GM23338 (cell line): ENCODE measurements at regions not wholly inside any gene's neighbourhood (a gene's known extent, or its start where the extent isn't known, plus 50 kb on each side); places are given as distances from the start of the nearest gene placed in this dataset.

ENCODE experiments used
- ATAC-seq: fragments of 200-7000 bp; cut with Tn5 transposase; 3 replicates; pipeline ENCODE4 v1.9.1; 2020
- DNase-seq: peaks from one replicate; pipeline ENCODE4 v3.0.0-alpha.2; 2015; ENCODE audit warnings: low spot score
- H2AFZ ChIP-seq: fragments of 200-600 bp; sonication (generic); 2 replicates; pipeline ENCODE4 v1.8.0; 2016; ENCODE audit warnings: antibody characterized with exemption, mild to moderate bottlenecking, moderate library complexity
- H3F3A ChIP-seq: fragments of 200-600 bp; sonication (generic); replicated peaks from 2 replicates; pipeline ENCODE4 v1.8.0; 2017; ENCODE audit warnings: antibody characterized with exemption, mixed run types, low read depth
- H3K27ac ChIP-seq: fragments of 200-600 bp; sonication (generic); 2 replicates; pipeline ENCODE4 v1.6.1; 2016; ENCODE audit warnings: low read depth
- H3K27me3 ChIP-seq: fragments of 200-600 bp; sonication (generic); 2 replicates; pipeline ENCODE4 v1.8.0; 2016; ENCODE audit warnings: mild to moderate bottlenecking, mixed run types, moderate library complexity; ENCODE audit not compliant: insufficient read depth
- H3K36me3 ChIP-seq: fragments of 200-600 bp; sonication (generic); 2 replicates; pipeline ENCODE4 v1.8.0; 2016; ENCODE audit warnings: mild to moderate bottlenecking; ENCODE audit not compliant: insufficient read depth
- H3K4me1 ChIP-seq: fragments of 200-600 bp; sonication (generic); 2 replicates; pipeline ENCODE4 v1.8.0; 2016; ENCODE audit warnings: mild to moderate bottlenecking, moderate library complexity; ENCODE audit not compliant: insufficient read depth
- H3K4me2 ChIP-seq: fragments of 200-600 bp; sonication (generic); 2 replicates; pipeline ENCODE4 v1.7.1; 2017; ENCODE audit warnings: mixed run types
- H3K4me3 ChIP-seq: fragments of 200-600 bp; sonication (generic); 2 replicates; pipeline ENCODE4 v1.6.1; 2016; ENCODE audit warnings: mixed run types
- H3K79me2 ChIP-seq: fragments of 200-600 bp; sonication (generic); replicated peaks from 2 replicates; pipeline ENCODE4 v1.8.0; 2017; ENCODE audit warnings: mild to moderate bottlenecking; ENCODE audit not compliant: insufficient read depth
- H3K9me2 ChIP-seq: fragments of 200-600 bp; sonication (generic); 2 replicates; pipeline ENCODE4 v1.8.0; 2017; ENCODE audit not compliant: insufficient read depth
- H4K20me1 ChIP-seq: fragments of 200-600 bp; sonication (generic); replicated peaks from 2 replicates; pipeline ENCODE4 v1.8.0; 2017; ENCODE audit warnings: mild to moderate bottlenecking; ENCODE audit not compliant: insufficient read depth
- H3K27ac Mint-ChIP-seq: 2 replicates; pipeline ENCODE4 v1.8.0; 2020; ENCODE audit warnings: inconsistent platforms, mild to moderate bottlenecking, moderate library complexity, mixed read lengths
- H3K27me3 Mint-ChIP-seq: 3 replicates; pipeline ENCODE4 v1.8.0; 2022; ENCODE audit warnings: low read depth, mild to moderate bottlenecking, moderate library complexity, mixed read lengths, inconsistent platforms; ENCODE audit not compliant: insufficient read depth, poor library complexity
- H3K36me3 Mint-ChIP-seq: 3 replicates; pipeline ENCODE4 v1.8.0; 2021; ENCODE audit warnings: low read depth, mild to moderate bottlenecking, inconsistent platforms, moderate library complexity, mixed read lengths
- H3K4me1 Mint-ChIP-seq: 3 replicates; pipeline ENCODE4 v1.8.0; 2020; ENCODE audit warnings: mild to moderate bottlenecking, inconsistent platforms, mixed read lengths
- H3K4me3 Mint-ChIP-seq: 3 replicates; pipeline ENCODE4 v1.8.0; 2021; ENCODE audit warnings: moderate library complexity, mild to moderate bottlenecking, inconsistent platforms, mixed read lengths
- H3K9me3 Mint-ChIP-seq: 3 replicates; pipeline ENCODE4 v1.8.0; 2020; ENCODE audit warnings: moderate library complexity, mild to moderate bottlenecking, inconsistent platforms, mixed read lengths
- CREB1 ChIP-seq: fragments of 250-450 bp; sonication (Bioruptor Pico); IDR thresholded peaks from 2 replicates; pipeline ENCODE4 v1.5.0; 2020; ENCODE audit warnings: low read depth, mild to moderate bottlenecking, moderate library complexity
- EZH2 ChIP-seq: fragments of 200-600 bp; sonication (generic); IDR thresholded peaks from one replicate; pipeline ENCODE4 v1.8.0; 2017; ENCODE audit warnings: antibody characterized with exemption, mild to moderate bottlenecking, low read depth; ENCODE audit not compliant: unreplicated experiment
- EZH2phosphoT487 ChIP-seq: fragments of 200-600 bp; sonication (generic); IDR thresholded peaks from one replicate; pipeline ENCODE4 v1.8.1; 2018; ENCODE audit warnings: antibody characterized with exemption; ENCODE audit not compliant: unreplicated experiment
- JUNB ChIP-seq: IDR thresholded peaks from one replicate; pipeline ENCODE4 v1.6.1; 2016; ENCODE audit warnings: antibody characterized with exemption; ENCODE audit not compliant: unreplicated experiment
- NANOG ChIP-seq: IDR thresholded peaks from 2 replicates; pipeline ENCODE4 v1.6.1; 2016; ENCODE audit warnings: antibody characterized with exemption, borderline replicate concordance
- POLR2AphosphoS5 ChIP-seq: IDR thresholded peaks from 2 replicates; pipeline ENCODE4 v1.6.1; 2016; ENCODE audit warnings: antibody characterized with exemption, low read depth
- STAT1 ChIP-seq: IDR thresholded peaks from one replicate; pipeline ENCODE4 v1.6.1; 2016; ENCODE audit warnings: antibody characterized with exemption; ENCODE audit not compliant: unreplicated experiment
- ZNF114 ChIP-seq: fragments of 250-450 bp; sonication (Bioruptor Pico); IDR thresholded peaks from 2 replicates; pipeline ENCODE4 v1.5.0; 2020; ENCODE audit warnings: mild to moderate bottlenecking, moderate library complexity
- ZNF331 ChIP-seq: fragments of 250-450 bp; sonication (Bioruptor Pico); IDR thresholded peaks from 2 replicates; pipeline ENCODE4 v1.5.0; 2020; ENCODE audit warnings: low read depth, mild to moderate bottlenecking, moderate library complexity
- TF ChIP-seq, protein P1 (sequence below): fragments of 250-450 bp; sonication (Bioruptor Pico); IDR thresholded peaks from 2 replicates; pipeline ENCODE4 v1.5.0; 2020; ENCODE audit warnings: mild to moderate bottlenecking, moderate library complexity
- TF ChIP-seq, protein P2 (sequence below): IDR thresholded peaks from one replicate; pipeline ENCODE4 v1.6.1; 2018; ENCODE audit warnings: antibody characterized with exemption; ENCODE audit not compliant: unreplicated experiment
- TF ChIP-seq, protein P3 (sequence below), 2 experiments: fragments of 200-600 bp in 1 of 2; sonication (generic) in 1 of 2; conservative IDR thresholded peaks; 2 replicates each; pipeline versions ENCODE4 v1.5.1 to v1.6.1; 2016 to 2017; ENCODE audit warnings: antibody characterized with exemption in 2 of 2, low read depth in 2 of 2, mild to moderate bottlenecking in 2 of 2, moderate library complexity in 1 of 2
- TF ChIP-seq, protein P4 (sequence below): IDR thresholded peaks from 2 replicates; pipeline ENCODE4 v1.6.1; 2016; ENCODE audit warnings: antibody characterized with exemption

DNA sequence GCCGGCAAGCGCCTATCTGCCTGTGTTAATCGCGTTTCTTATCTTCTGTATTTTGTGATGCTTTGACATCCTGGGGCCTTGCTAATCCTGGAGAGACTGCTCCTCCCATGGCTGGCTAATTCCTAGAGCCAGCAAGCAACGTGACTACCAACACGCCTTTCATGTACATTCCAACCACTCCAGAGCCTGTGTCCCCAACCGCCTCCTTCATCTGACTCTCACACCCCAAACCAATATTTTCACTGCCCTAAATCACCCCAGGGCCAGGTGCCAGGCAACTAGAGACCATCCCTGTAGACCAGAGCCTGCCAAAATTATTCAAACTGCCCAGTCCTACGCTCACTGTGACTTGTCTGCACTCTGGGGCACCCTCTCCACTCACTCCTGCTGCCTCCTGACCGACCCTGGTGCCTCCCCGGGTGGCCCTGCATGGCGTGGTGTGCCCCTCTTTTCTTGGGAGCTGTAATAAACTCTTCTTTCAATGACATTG is 50.5 kb upstream of the COL5A1 start:
- peaks cover 4% of the 10 kb centered on the region for H3K4me1 Mint-ChIP-seq
- peaks cover 3% of the 10 kb centered on the region; the same call in 2 of the 3 replicates for H3K9me3 Mint-ChIP-seq
- H3F3A ChIP-seq = no peaks in the 10 kb centered on the region
- H3K27ac Mint-ChIP-seq = no peak overlapping the region
- no peak overlapping the region for H3K4me3 ChIP-seq
- ATAC-seq (no peak), DNase-seq (no peak)
- TF ChIP-seq ZNF114 (CRISPR knock-in tag) (no peak), NANOG (no peak), EZH2phosphoT487 (no peak), JUNB (no peak), STAT1 (no peak), POLR2AphosphoS5 (no peak), ZNF331 (no peak), EZH2 (no peak), CREB1 (CRISPR knock-in tag) (no peak)
- TF ChIP-seq, protein P1, sequence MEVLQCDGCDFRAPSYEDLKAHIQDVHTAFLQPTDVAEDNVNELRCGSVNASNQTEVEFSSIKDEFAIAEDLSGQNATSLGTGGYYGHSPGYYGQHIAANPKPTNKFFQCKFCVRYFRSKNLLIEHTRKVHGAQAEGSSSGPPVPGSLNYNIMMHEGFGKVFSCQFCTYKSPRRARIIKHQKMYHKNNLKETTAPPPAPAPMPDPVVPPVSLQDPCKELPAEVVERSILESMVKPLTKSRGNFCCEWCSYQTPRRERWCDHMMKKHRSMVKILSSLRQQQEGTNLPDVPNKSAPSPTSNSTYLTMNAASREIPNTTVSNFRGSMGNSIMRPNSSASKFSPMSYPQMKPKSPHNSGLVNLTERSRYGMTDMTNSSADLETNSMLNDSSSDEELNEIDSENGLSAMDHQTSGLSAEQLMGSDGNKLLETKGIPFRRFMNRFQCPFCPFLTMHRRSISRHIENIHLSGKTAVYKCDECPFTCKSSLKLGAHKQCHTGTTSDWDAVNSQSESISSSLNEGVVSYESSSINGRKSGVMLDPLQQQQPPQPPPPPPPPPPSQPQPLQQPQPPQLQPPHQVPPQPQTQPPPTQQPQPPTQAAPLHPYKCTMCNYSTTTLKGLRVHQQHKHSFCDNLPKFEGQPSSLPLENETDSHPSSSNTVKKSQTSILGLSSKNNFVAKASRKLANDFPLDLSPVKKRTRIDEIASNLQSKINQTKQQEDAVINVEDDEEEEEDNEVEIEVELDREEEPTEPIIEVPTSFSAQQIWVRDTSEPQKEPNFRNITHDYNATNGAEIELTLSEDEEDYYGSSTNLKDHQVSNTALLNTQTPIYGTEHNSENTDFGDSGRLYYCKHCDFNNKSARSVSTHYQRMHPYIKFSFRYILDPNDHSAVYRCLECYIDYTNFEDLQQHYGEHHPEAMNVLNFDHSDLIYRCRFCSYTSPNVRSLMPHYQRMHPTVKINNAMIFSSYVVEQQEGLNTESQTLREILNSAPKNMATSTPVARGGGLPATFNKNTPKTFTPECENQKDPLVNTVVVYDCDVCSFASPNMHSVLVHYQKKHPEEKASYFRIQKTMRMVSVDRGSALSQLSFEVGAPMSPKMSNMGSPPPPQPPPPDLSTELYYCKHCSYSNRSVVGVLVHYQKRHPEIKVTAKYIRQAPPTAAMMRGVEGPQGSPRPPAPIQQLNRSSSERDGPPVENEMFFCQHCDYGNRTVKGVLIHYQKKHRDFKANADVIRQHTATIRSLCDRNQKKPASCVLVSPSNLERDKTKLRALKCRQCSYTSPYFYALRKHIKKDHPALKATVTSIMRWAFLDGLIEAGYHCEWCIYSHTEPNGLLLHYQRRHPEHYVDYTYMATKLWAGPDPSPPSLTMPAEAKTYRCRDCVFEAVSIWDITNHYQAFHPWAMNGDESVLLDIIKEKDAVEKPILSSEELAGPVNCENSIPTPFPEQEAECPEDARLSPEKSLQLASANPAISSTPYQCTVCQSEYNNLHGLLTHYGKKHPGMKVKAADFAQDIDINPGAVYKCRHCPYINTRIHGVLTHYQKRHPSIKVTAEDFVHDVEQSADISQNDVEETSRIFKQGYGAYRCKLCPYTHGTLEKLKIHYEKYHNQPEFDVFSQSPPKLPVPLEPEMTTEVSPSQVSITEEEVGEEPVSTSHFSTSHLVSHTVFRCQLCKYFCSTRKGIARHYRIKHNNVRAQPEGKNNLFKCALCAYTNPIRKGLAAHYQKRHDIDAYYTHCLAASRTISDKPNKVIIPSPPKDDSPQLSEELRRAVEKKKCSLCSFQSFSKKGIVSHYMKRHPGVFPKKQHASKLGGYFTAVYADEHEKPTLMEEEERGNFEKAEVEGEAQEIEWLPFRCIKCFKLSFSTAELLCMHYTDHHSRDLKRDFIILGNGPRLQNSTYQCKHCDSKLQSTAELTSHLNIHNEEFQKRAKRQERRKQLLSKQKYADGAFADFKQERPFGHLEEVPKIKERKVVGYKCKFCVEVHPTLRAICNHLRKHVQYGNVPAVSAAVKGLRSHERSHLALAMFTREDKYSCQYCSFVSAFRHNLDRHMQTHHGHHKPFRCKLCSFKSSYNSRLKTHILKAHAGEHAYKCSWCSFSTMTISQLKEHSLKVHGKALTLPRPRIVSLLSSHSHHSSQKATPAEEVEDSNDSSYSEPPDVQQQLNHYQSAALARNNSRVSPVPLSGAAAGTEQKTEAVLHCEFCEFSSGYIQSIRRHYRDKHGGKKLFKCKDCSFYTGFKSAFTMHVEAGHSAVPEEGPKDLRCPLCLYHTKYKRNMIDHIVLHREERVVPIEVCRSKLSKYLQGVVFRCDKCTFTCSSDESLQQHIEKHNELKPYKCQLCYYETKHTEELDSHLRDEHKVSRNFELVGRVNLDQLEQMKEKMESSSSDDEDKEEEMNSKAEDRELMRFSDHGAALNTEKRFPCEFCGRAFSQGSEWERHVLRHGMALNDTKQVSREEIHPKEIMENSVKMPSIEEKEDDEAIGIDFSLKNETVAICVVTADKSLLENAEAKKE (CRISPR knock-in tag) = no peak
- TF ChIP-seq, protein P2, sequence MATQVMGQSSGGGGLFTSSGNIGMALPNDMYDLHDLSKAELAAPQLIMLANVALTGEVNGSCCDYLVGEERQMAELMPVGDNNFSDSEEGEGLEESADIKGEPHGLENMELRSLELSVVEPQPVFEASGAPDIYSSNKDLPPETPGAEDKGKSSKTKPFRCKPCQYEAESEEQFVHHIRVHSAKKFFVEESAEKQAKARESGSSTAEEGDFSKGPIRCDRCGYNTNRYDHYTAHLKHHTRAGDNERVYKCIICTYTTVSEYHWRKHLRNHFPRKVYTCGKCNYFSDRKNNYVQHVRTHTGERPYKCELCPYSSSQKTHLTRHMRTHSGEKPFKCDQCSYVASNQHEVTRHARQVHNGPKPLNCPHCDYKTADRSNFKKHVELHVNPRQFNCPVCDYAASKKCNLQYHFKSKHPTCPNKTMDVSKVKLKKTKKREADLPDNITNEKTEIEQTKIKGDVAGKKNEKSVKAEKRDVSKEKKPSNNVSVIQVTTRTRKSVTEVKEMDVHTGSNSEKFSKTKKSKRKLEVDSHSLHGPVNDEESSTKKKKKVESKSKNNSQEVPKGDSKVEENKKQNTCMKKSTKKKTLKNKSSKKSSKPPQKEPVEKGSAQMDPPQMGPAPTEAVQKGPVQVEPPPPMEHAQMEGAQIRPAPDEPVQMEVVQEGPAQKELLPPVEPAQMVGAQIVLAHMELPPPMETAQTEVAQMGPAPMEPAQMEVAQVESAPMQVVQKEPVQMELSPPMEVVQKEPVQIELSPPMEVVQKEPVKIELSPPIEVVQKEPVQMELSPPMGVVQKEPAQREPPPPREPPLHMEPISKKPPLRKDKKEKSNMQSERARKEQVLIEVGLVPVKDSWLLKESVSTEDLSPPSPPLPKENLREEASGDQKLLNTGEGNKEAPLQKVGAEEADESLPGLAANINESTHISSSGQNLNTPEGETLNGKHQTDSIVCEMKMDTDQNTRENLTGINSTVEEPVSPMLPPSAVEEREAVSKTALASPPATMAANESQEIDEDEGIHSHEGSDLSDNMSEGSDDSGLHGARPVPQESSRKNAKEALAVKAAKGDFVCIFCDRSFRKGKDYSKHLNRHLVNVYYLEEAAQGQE = no peak
- TF ChIP-seq, protein P3, sequence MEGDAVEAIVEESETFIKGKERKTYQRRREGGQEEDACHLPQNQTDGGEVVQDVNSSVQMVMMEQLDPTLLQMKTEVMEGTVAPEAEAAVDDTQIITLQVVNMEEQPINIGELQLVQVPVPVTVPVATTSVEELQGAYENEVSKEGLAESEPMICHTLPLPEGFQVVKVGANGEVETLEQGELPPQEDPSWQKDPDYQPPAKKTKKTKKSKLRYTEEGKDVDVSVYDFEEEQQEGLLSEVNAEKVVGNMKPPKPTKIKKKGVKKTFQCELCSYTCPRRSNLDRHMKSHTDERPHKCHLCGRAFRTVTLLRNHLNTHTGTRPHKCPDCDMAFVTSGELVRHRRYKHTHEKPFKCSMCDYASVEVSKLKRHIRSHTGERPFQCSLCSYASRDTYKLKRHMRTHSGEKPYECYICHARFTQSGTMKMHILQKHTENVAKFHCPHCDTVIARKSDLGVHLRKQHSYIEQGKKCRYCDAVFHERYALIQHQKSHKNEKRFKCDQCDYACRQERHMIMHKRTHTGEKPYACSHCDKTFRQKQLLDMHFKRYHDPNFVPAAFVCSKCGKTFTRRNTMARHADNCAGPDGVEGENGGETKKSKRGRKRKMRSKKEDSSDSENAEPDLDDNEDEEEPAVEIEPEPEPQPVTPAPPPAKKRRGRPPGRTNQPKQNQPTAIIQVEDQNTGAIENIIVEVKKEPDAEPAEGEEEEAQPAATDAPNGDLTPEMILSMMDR (conservative IDR thresholded peaks at IDR 0.05; ENCODE audit: low read depth in 2 of 2) = no peak
- TF ChIP-seq, protein P4, sequence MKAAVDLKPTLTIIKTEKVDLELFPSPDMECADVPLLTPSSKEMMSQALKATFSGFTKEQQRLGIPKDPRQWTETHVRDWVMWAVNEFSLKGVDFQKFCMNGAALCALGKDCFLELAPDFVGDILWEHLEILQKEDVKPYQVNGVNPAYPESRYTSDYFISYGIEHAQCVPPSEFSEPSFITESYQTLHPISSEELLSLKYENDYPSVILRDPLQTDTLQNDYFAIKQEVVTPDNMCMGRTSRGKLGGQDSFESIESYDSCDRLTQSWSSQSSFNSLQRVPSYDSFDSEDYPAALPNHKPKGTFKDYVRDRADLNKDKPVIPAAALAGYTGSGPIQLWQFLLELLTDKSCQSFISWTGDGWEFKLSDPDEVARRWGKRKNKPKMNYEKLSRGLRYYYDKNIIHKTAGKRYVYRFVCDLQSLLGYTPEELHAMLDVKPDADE = no peak
- no peak overlapping the region for H3K4me2 ChIP-seq
- no peaks in the 10 kb centered on the region for H3K9me2 ChIP-seq
- no peaks in the 10 kb centered on the region; the same call in 2 of the 3 replicates for H3K36me3 Mint-ChIP-seq
- H3K27me3 Mint-ChIP-seq = peaks cover 19% of the 10 kb centered on the region
- H3K36me3 ChIP-seq = no peaks in the 10 kb centered on the region
- no peak overlapping the region for H3K27ac ChIP-seq
- no peak overlapping the region for H2AFZ ChIP-seq
- no peaks in the 10 kb centered on the region for H3K79me2 ChIP-seq
- H3K4me1 ChIP-seq = no peaks in the 10 kb centered on the region
- H3K4me3 Mint-ChIP-seq = no peak overlapping the region
- no peaks in the 10 kb centered on the region for H4K20me1 ChIP-seq
- H3K27me3 ChIP-seq = no peaks in the 10 kb centered on the region
